ENCODE measurements at regions not wholly inside any gene's neighbourhood (a gene's known extent, or its start where the extent isn't known, plus 50 kb on each side); places are given as distances from the start of the nearest gene placed in this dataset.

- TF ChIP-seq CTCF (IDR thresholded peaks at IDR 0.05; ENCODE audit: borderline replicate concordance, extremely low read depth, low read length, poor library complexity, severe bottlenecking) (no peak), EZH2 (IDR thresholded peaks at IDR 0.05; ENCODE audit: borderline replicate concordance, low read depth, low read length, severe bottlenecking) (no peak)
These were observed 212.4 kb upstream of the PACRGL start for GRCh38 chr4:20487852-20488251.

All from DND-41 (cell line).